Pancreas (tissue), 10 donors: ENCODE measurements at regions not wholly inside any gene's neighbourhood (a gene's known extent, or its start where the extent isn't known, plus 50 kb on each side); places are given as distances from the start of the nearest gene placed in this dataset.

Experiments
- ATAC-seq, 4 donors: fragments of 200-7000 bp; cut with Tn5 transposase; one replicate each; pipeline versions ENCODE4 v1.8.0 to v1.9.1; 2020; ENCODE audit warnings: mild to moderate bottlenecking in 4 of 4, moderate library complexity in 4 of 4
- DNase-seq, 6 donors: peaks; one replicate each; pipeline ENCODE4 v3.0.0-alpha.2; 2020
- FAIRE-seq: peaks from 2 replicates; lab custom pipeline; 2012; peaks lifted over from hg19 to GRCh38; lab: Jason Lieb, UNC
- H3K27ac ChIP-seq, 4 donors: fragments of 200-600 bp; sonication (generic); 1 replicate in 3 of 4; 2 replicates in 1 of 4; pipeline versions ENCODE4 v1.5.0 to v1.8.0; 2020
- H3K27me3 ChIP-seq, 4 donors: fragments of 200-600 bp; one replicate each; pipeline ENCODE4 v1.8.0; 2021
- H3K36me3 ChIP-seq, 3 donors: fragments of 200-600 bp; sonication (generic) in 1 of 3; one replicate each; pipeline versions ENCODE4 v1.5.0 to v1.8.0; 2020 to 2021
- H3K4me1 ChIP-seq, 3 donors: fragments of 200-600 bp; one replicate each; pipeline ENCODE4 v1.8.0; 2021
- H3K4me3 ChIP-seq, 4 donors: fragments of 200-600 bp; sonication (generic) in 2 of 4; one replicate each; pipeline versions ENCODE4 v1.5.0 to v1.8.0; 2020 to 2021
- H3K9me3 ChIP-seq, 4 donors: fragments of 200-600 bp; one replicate each; pipeline ENCODE4 v1.8.0; 2021
- WGBS, 2 donors: extraction: QIAGEN DNeasy Blood & Tissue Kit; methylation state at CpG; one replicate each; pipeline ENCODE4 v1.1.7; 2013; 5-methylcytosine and 5-hydroxymethylcytosine counted together
- intact Hi-C, 3 donors: fragments of 100-400 bp; cut with DNase I; formaldehyde crosslinking; loops; one replicate each; pipeline versions ENCODE4 v1.11.1 to v1.14.2; 2022
- TF ChIP-seq, protein P1 (sequence below), 4 donors: fragments of 200-600 bp; sonication (generic) in 3 of 4; IDR thresholded peaks; one replicate each; pipeline versions ENCODE4 v1.5.0 to v1.8.0; 2021; ENCODE audit warnings: antibody characterized with exemption in 4 of 4
- donor health status: healthy with polysubstance abuse.
- donor health status: DM: no; HTN: no; CAD: no; lungs with moderate emphysema.
- donor health status: DM: no; HTN: no; CAD: no.
- donor health status: control.
- donor health status: control.
- donor health status: Bipolar disorder and iron deficiency.
- donor health status: DM: yes; HTN: yes; CAD: no.
- donor health status: DM: no; HTN: no; CAD: no.
- donor health status: DM: no; HTN: no; CAD: no.
- donor health status: DM: yes; HTN: yes; CAD: no.

DNA sequence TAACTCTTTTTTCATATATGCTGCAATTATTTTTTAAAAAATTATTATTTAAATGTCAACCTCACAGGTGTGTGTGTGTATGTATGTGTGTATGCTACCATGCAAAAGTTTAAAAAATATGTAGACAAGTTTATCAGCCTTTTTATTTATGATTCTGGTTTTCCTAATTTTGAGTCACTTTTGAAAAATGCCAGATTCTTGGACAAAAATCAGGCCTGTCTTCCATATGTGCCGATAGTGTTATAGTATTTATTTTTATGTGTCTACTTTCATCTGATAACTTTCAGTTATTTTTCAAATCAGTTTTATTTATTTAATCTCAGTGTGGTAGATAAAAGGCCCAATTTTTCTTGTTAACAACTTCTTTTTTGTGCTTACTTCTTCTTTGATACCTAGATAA, 176.2 kb downstream of the RDH14 start:
- no peak for DNase-seq
- no peak for ATAC-seq
- 27 to 30% methylated on average over 1 of the region's 1 CpG for WGBS, 2 donors
- intact Hi-C loops: loop anchor here in 1 of 3 donors (10.0 kb wide), 1 partner anchor 529 kb away; no protein-coding TSS in a partner anchor
- TF ChIP-seq, protein P1, sequence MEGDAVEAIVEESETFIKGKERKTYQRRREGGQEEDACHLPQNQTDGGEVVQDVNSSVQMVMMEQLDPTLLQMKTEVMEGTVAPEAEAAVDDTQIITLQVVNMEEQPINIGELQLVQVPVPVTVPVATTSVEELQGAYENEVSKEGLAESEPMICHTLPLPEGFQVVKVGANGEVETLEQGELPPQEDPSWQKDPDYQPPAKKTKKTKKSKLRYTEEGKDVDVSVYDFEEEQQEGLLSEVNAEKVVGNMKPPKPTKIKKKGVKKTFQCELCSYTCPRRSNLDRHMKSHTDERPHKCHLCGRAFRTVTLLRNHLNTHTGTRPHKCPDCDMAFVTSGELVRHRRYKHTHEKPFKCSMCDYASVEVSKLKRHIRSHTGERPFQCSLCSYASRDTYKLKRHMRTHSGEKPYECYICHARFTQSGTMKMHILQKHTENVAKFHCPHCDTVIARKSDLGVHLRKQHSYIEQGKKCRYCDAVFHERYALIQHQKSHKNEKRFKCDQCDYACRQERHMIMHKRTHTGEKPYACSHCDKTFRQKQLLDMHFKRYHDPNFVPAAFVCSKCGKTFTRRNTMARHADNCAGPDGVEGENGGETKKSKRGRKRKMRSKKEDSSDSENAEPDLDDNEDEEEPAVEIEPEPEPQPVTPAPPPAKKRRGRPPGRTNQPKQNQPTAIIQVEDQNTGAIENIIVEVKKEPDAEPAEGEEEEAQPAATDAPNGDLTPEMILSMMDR (IDR thresholded peaks at IDR 0.05): no peak
- Histone ChIP-seq H3K36me3 (no peaks in the 10 kb centered on the region), H3K9me3 (no peaks in the 10 kb centered on the region), H3K27ac (no peak overlapping the region), H3K27me3 (peaks cover 0 to 4% (median 0%) of the 10 kb centered on the region in 4 donors), H3K4me3 (no peak overlapping the region), H3K4me1 (no peaks in the 10 kb centered on the region)
- no peak for FAIRE-seq

DNA sequence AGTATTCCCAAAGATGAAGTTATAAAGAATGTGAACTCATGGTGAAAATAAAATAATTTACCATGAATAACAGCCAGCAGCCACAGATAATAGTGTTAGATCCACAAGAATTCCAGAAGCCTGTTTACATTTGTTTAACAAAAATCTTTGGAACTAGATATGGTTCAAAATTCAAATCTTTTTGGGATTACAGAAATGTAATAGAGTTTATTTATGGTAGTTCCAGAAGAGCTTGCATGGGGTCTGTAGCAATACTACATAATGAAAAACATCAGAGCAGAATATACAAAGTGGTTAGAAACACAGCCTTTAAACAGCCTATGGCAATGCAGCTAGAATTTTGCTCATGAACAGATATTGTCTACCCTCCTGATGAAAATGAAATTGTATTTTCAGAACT, 179.1 kb downstream of the RDH14 start:
- FAIRE-seq (no peak), ATAC-seq (no peak), DNase-seq (no peak)
- no peaks in the 10 kb centered on the region for H3K36me3 ChIP-seq
- H3K27me3 ChIP-seq: peaks cover 0 to 4% (median 0%) of the 10 kb centered on the region in 4 donors
- no peaks in the 10 kb centered on the region for H3K9me3 ChIP-seq
- TF ChIP-seq, protein P1 (IDR thresholded peaks at IDR 0.05): no peak
- H3K4me3 ChIP-seq: no peak overlapping the region
- intact Hi-C loops: loop anchor here in 1 of 3 donors (10.0 kb wide), 1 partner anchor 527 kb away; no protein-coding TSS in a partner anchor
- no peaks in the 10 kb centered on the region for H3K4me1 ChIP-seq
- no peak overlapping the region for H3K27ac ChIP-seq

DNA sequence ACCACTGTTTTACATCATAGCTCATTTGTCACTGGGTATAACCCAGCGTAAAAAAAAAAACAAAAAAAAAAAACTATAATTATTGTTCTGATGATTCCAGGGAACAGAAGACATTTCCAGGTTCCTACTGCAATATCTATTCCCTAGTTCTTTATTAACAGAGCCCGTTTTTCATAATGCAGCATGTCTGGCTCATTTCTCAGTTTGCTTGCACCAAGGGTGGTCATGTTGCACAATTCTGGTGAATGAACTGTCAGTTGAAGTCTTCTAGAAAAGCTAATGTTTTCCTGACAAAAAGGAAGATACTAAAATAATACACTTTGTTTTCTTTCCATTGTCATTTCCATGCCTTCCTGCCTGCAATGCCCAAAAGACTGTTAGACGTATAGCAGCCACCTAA, 180.1 kb downstream of the RDH14 start:
- Histone ChIP-seq H3K4me1 (no peaks in the 10 kb centered on the region), H3K27me3 (peaks cover 0 to 4% (median 0%) of the 10 kb centered on the region in 4 donors), H3K9me3 (no peaks in the 10 kb centered on the region), H3K4me3 (no peak overlapping the region), H3K27ac (peak overlapping the region in 1 of 4 donors; percentile 13), H3K36me3 (no peaks in the 10 kb centered on the region)
- ATAC-seq (peak in 3 of 4 donors; percentile 16 to 41 (median 31)), DNase-seq (no peak), FAIRE-seq (no peak)
- TF ChIP-seq, protein P1 (IDR thresholded peaks at IDR 0.05): no peak
- intact Hi-C loops: loop anchor here in 1 of 3 donors (10.0 kb wide), 1 partner anchor 526 kb away; no protein-coding TSS in a partner anchor
- WGBS, 2 donors: 36% methylated on average over 3 of the region's 3 CpGs

DNA sequence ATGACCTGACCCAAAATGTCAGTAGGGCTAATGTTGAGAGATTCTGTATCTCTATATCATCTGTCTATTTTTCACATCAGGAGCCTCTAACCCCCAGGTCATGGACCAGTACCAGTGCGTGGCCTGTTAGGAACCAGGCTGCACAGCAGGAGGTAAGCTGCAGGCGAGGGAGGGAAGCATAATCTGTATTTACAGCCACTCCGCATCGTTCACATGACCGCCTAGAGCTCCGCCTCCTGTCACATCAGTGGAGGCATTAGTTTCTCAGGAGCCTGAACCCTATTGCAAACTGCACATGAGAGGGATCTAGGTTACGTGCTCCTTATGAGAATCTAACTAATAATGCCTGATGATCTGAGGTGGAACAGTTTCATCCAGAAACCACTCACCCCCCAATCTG, 180.6 kb downstream of the RDH14 start:
- Histone ChIP-seq H3K27ac (peak overlapping the region in 1 of 4 donors; percentile 13), H3K4me1 (no peaks in the 10 kb centered on the region), H3K36me3 (no peaks in the 10 kb centered on the region), H3K4me3 (no peak overlapping the region), H3K9me3 (no peaks in the 10 kb centered on the region), H3K27me3 (peaks cover 0 to 4% (median 0%) of the 10 kb centered on the region in 4 donors)
- 34 to 40% methylated on average over 7 of the region's 7 CpGs for WGBS, 2 donors
- DNase-seq (no peak), ATAC-seq (peak in 3 of 4 donors; percentile 37 to 60 (median 58)), FAIRE-seq (no peak)
- intact Hi-C loops: loop anchor here in 1 of 3 donors (10.0 kb wide), 1 partner anchor 525 kb away; no protein-coding TSS in a partner anchor
- TF ChIP-seq, protein P1 (IDR thresholded peaks at IDR 0.05): no peak

DNA sequence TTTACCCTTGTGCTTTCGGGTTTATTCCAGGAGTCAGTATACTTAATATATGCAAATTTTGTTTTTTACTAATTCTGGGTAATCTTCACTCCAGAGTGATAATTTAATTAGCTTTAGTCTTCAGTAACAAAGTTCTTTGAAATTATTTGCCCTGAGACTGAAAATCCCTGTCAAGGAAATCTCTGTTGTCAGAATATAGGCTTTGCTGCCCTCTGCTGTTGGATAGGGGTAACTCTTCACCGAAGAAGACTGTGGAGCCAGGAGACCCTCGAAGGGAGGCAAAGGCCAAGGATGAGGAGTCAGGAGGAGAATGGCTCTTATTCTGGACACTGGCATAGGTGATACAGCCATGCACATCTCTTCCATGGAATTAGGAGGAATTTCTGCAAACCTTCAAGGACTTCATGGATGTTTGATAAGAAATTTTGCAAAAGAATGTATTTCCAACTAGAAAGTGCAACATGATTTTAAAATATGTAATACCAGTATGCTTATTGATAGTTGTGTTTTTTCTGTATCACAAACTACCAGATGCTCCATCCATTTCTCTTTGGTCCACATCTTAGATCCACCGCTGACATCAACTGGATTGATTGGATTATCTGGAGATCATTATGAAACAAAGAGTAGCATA, 182.3 kb downstream of the RDH14 start:
- intact Hi-C loops: no loop called here
- DNase-seq: peak in 2 of 6 donors; percentile 5 to 41
- no peak overlapping the region for H3K4me3 ChIP-seq
- no peaks in the 10 kb centered on the region for H3K9me3 ChIP-seq
- TF ChIP-seq, protein P1 (IDR thresholded peaks at IDR 0.05): peak; percentile 39 to 67 (median 56)
- H3K27ac ChIP-seq: no peak overlapping the region
- FAIRE-seq: no peak
- peaks cover 0 to 4% (median 0%) of the 10 kb centered on the region in 4 donors for H3K27me3 ChIP-seq
- H3K4me1 ChIP-seq: no peaks in the 10 kb centered on the region
- ATAC-seq: peak; percentile 53 to 87 (median 78)
- 44 to 47% methylated on average over 4 of the region's 4 CpGs for WGBS, 2 donors
- no peaks in the 10 kb centered on the region for H3K36me3 ChIP-seq
